ENCODE measurements at regions not wholly inside any gene's neighbourhood (a gene's known extent, or its start where the extent isn't known, plus 50 kb on each side); places are given as distances from the start of the nearest gene placed in this dataset.

- WGBS, 2 donors = 85 to 93% methylated on average over 4 of the region's 4 CpGs
- H3K9me3 ChIP-seq (ENCODE audit: control insufficient read depth in 4 of 4, insufficient read depth in 3 of 4, low read length in 3 of 4) = peaks cover 0 to 2% (median 0%) of the 10 kb centered on the region in 4 donors
- no peak for TF ChIP-seq CTCF (IDR thresholded peaks at IDR 0.05; ENCODE audit: control extremely low read depth, extremely low read depth)
- DNase-seq (no peak), ATAC-seq (ENCODE audit: insufficient read depth, low FRiP score) (no peak)
- no peaks in the 10 kb centered on the region for H3K27me3 ChIP-seq (ENCODE audit: control insufficient read depth in 3 of 3, insufficient read depth in 3 of 3, low read length in 2 of 3)
- H3K9ac ChIP-seq (ENCODE audit: insufficient read depth in 1 of 2, low read length in 2 of 2) = no peak overlapping the region
- no peaks in the 10 kb centered on the region for H3K36me3 ChIP-seq (ENCODE audit: control insufficient read depth in 4 of 4, insufficient read depth in 4 of 4, low read length in 4 of 4)
- H3K4me1 ChIP-seq (ENCODE audit: control insufficient read depth in 5 of 5, insufficient read depth in 5 of 5, low read length in 5 of 5) = no peaks in the 10 kb centered on the region
- no peak overlapping the region for H3K4me3 ChIP-seq
- no peak overlapping the region for H3K27ac ChIP-seq (ENCODE audit: low read depth in 1 of 2, low read length in 1 of 2)
Observed at GRCh38 chr6:99031957-99032356, 84.2 kb upstream of the FBXL4 start.

DNA sequence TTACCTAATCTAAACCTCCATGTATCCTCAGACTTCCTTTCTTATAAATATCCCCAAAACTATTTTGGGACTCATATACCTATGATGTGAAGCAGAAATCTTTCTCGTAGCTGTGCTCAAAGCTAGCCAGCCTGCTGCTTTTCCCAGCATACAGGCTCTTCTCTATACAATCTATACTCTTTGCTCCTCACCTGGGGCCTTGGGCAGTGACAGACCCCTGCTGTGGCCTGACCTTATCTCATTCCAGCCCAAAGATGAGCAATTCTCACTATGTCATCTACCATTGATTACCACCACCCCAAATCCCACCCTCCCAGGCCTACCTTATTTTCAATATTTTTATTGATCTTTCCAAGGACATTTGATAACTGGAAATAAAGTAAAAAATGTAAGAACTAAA lies 83.2 kb upstream of the FBXL4 start:
- ATAC-seq (ENCODE audit: insufficient read depth, low FRiP score) (no peak), DNase-seq (no peak)
- no peaks in the 10 kb centered on the region for H3K4me1 ChIP-seq (ENCODE audit: control insufficient read depth in 5 of 5, insufficient read depth in 5 of 5, low read length in 5 of 5)
- H3K9ac ChIP-seq (ENCODE audit: insufficient read depth in 1 of 2, low read length in 2 of 2) = no peak overlapping the region
- no peaks in the 10 kb centered on the region for H3K27me3 ChIP-seq (ENCODE audit: control insufficient read depth in 3 of 3, insufficient read depth in 3 of 3, low read length in 2 of 3)
- H3K36me3 ChIP-seq (ENCODE audit: control insufficient read depth in 4 of 4, insufficient read depth in 4 of 4, low read length in 4 of 4) = no peaks in the 10 kb centered on the region
- WGBS, 2 donors = 70 to 93% methylated on average over 1 of the region's 1 CpG
- TF ChIP-seq CTCF (IDR thresholded peaks at IDR 0.05; ENCODE audit: control extremely low read depth, extremely low read depth) = no peak
- peaks cover 0 to 6% (median 2%) of the 10 kb centered on the region in 4 donors for H3K9me3 ChIP-seq (ENCODE audit: control insufficient read depth in 4 of 4, insufficient read depth in 3 of 4, low read length in 3 of 4)
- H3K27ac ChIP-seq (ENCODE audit: low read depth in 1 of 2, low read length in 1 of 2) = no peak overlapping the region
- no peak overlapping the region for H3K4me3 ChIP-seq

- peaks cover 0 to 24% (median 2%) of the 10 kb centered on the region in 4 donors for H3K9me3 ChIP-seq (ENCODE audit: control insufficient read depth in 4 of 4, insufficient read depth in 3 of 4, low read length in 3 of 4)
- no peak overlapping the region for H3K27ac ChIP-seq (ENCODE audit: low read depth in 1 of 2, low read length in 1 of 2)
- peaks cover 0 to 2% (median 0%) of the 10 kb centered on the region in 5 donors for H3K4me1 ChIP-seq (ENCODE audit: control insufficient read depth in 5 of 5, insufficient read depth in 5 of 5, low read length in 5 of 5)
- no peak overlapping the region for H3K9ac ChIP-seq (ENCODE audit: insufficient read depth in 1 of 2, low read length in 2 of 2)
- TF ChIP-seq CTCF (IDR thresholded peaks at IDR 0.05; ENCODE audit: control extremely low read depth, extremely low read depth) = no peak
- no peaks in the 10 kb centered on the region for H3K36me3 ChIP-seq (ENCODE audit: control insufficient read depth in 4 of 4, insufficient read depth in 4 of 4, low read length in 4 of 4)
- WGBS, 2 donors = 89% methylated on average over 7 of the region's 7 CpGs
- H3K27me3 ChIP-seq (ENCODE audit: control insufficient read depth in 3 of 3, insufficient read depth in 3 of 3, low read length in 2 of 3) = no peaks in the 10 kb centered on the region
- H3K4me3 ChIP-seq = no peak overlapping the region
- DNase-seq (peak in 1 of 3 donors; percentile 7), ATAC-seq (ENCODE audit: insufficient read depth, low FRiP score) (no peak)
Observed at GRCh38 chr6:99026135-99026534, 78.4 kb upstream of the FBXL4 start.

DNA sequence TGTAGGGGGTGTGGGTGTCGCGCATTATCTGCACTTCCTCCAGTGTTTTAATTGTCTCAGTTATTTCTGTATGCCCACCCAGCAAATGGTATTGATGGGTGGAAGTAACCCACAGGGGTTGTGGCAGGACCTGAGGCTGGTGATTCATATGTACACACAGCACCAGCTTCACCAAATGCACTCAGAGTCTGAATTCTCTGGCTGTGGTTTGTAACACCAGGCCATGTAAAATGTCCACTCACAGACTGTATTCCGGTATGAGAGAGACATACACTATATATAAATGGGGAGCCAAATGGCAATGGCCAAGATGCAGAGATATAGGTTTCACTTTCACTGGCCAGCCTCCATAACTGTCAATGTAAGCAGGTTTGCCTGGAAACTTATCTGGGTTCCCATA lies 76.3 kb upstream of the FBXL4 start:
- H3K4me3 ChIP-seq = no peak overlapping the region
- H3K36me3 ChIP-seq (ENCODE audit: control insufficient read depth in 4 of 4, insufficient read depth in 4 of 4, low read length in 4 of 4) = no peaks in the 10 kb centered on the region
- no peak overlapping the region for H3K27ac ChIP-seq (ENCODE audit: low read depth in 1 of 2, low read length in 1 of 2)
- H3K9me3 ChIP-seq (ENCODE audit: control insufficient read depth in 4 of 4, insufficient read depth in 3 of 4, low read length in 3 of 4) = peaks cover 0 to 26% (median 2%) of the 10 kb centered on the region in 4 donors
- DNase-seq = no peak
- peaks cover 0 to 2% (median 0%) of the 10 kb centered on the region in 5 donors for H3K4me1 ChIP-seq (ENCODE audit: control insufficient read depth in 5 of 5, insufficient read depth in 5 of 5, low read length in 5 of 5)
- no peaks in the 10 kb centered on the region for H3K27me3 ChIP-seq (ENCODE audit: control insufficient read depth in 3 of 3, insufficient read depth in 3 of 3, low read length in 2 of 3)
- no peak overlapping the region for H3K9ac ChIP-seq (ENCODE audit: insufficient read depth in 1 of 2, low read length in 2 of 2)
- TF ChIP-seq CTCF (IDR thresholded peaks at IDR 0.05; ENCODE audit: control extremely low read depth, extremely low read depth) = no peak
- ATAC-seq (ENCODE audit: insufficient read depth, low FRiP score) = no peak
- WGBS, 2 donors = 96 to 98% methylated on average over 3 of the region's 3 CpGs
